GM12878 (cell line): ENCODE measurements at regions not wholly inside any gene's neighbourhood (a gene's known extent, or its start where the extent isn't known, plus 50 kb on each side); places are given as distances from the start of the nearest gene placed in this dataset.

Source experiments
- CBX3 ChIP-seq: fragments of 200-600 bp; sonication (generic); IDR thresholded peaks from 2 replicates; pipeline ENCODE4 v1.6.1; 2016; ENCODE audit warnings: low read depth, borderline replicate concordance
- CHD4 ChIP-seq: fragments of 200-600 bp; sonication (generic); IDR thresholded peaks from 2 replicates; pipeline ENCODE4 v1.6.1; 2016; ENCODE audit warnings: mild to moderate bottlenecking
- CTCF ChIP-seq, 3 experiments: IDR thresholded peaks in 2 of 3; conservative IDR thresholded peaks in 1 of 3; 2 replicates each; pipeline ENCODE4 v1.5.1; 2011; ENCODE audit warnings: low read depth in 3 of 3, low read length in 3 of 3, mild to moderate bottlenecking in 3 of 3, control low read depth in 2 of 3, moderate library complexity in 2 of 3, inconsistent platforms in 1 of 3, mixed read lengths in 1 of 3; ENCODE audit not compliant: control insufficient read depth in 2 of 3, insufficient read depth in 1 of 3; ENCODE audit errors: extremely low read depth in 1 of 3
- ESRRA ChIP-seq: IDR thresholded peaks from 2 replicates; pipeline ENCODE4 v1.6.1; 2012; ENCODE audit warnings: mild to moderate bottlenecking, low read length, improper control_type of control experiment
- EZH2 ChIP-seq: IDR thresholded peaks from 2 replicates; pipeline ENCODE4 v1.6.1; 2012; ENCODE audit warnings: low read depth, mild to moderate bottlenecking, control low read depth, inconsistent platforms, low read length, borderline replicate concordance; ENCODE audit not compliant: control insufficient read depth
- GABPA ChIP-seq: IDR thresholded peaks from 2 replicates; pipeline ENCODE4 v1.6.1; 2014; ENCODE audit warnings: antibody characterized with exemption, low read depth, mild to moderate bottlenecking, inconsistent platforms
- MXI1 ChIP-seq: fragments of 150-350 bp; IDR thresholded peaks from 2 replicates; pipeline ENCODE4 v1.6.1; 2011; ENCODE audit warnings: low read depth, mild to moderate bottlenecking, inconsistent platforms, low read length, improper control_type of control experiment
- POLR2AphosphoS2 ChIP-seq: IDR thresholded peaks from 2 replicates; pipeline ENCODE4 v1.6.1; 2011; ENCODE audit warnings: low read depth, mild to moderate bottlenecking, low read length, improper control_type of control experiment, moderate library complexity
- RELA ChIP-seq: fragments of 450-650 bp; IDR thresholded peaks from 2 replicates; pipeline ENCODE4 v1.8.0; 2014; ENCODE audit warnings: borderline replicate concordance; ENCODE audit not compliant: partially characterized antibody
- TCF7 ChIP-seq: IDR thresholded peaks from 2 replicates; pipeline ENCODE4 v1.6.1; 2014; ENCODE audit warnings: antibody characterized with exemption, borderline replicate concordance
- ZBED1 ChIP-seq: IDR thresholded peaks from 2 replicates; pipeline ENCODE4 v1.6.1; 2016; ENCODE audit warnings: borderline replicate concordance
- ZNF24 ChIP-seq: fragments of 450-650 bp; IDR thresholded peaks from 2 replicates; pipeline ENCODE4 v1.6.1; 2017; ENCODE audit warnings: antibody characterized with exemption, mild to moderate bottlenecking

DNA sequence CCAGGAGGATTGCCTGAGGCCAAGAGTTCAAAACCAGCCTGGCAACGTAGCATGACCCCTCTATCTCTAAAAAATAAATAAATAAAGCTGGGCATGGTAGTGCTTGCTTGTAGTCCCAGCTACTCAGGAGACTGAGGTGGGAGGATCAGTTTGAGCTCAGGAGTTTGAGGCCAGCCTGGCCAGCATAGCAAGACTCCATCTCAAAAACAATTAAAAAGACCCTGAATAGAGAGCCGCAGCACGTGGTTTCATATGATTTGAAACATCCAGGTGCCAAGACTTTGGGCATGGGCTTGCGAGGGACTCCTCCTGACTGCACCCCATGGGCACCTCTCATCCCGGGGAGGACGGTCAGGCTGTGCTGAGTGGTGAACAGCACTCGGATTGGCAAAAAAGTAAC is 63.9 kb downstream of the ZIC5 start:
- TF ChIP-seq GABPA (no peak), CHD4 (no peak), CTCF (IDR thresholded peaks at IDR 0.05 in 2 of 3, conservative IDR thresholded peaks at IDR 0.05 in 1 of 3; ENCODE audit: control insufficient read depth in 2 of 3, extremely low read depth in 1 of 3, insufficient read depth in 1 of 3, low read depth in 3 of 3, low read length in 3 of 3) (no peak), ZNF24 (no peak), CBX3 (no peak), MXI1 (no peak), ZBED1 (no peak), ESRRA (no peak), EZH2 (no peak), POLR2AphosphoS2 (no peak), RELA (no peak), TCF7 (no peak)
